H1 (cell line): ENCODE measurements at regions not wholly inside any gene's neighbourhood (a gene's known extent, or its start where the extent isn't known, plus 50 kb on each side); places are given as distances from the start of the nearest gene placed in this dataset.

Experiments used
- CTCF ChIA-PET: fragments of 300-600 bp; sonication (Branson Sonifier 250); formaldehyde crosslinking; loops from one replicate; lab custom pipeline; 2021; ENCODE audit not compliant: partially characterized antibody; lab: Charles Lee
- POLR2A ChIA-PET: fragments of 300-600 bp; sonication (Branson Sonifier 250); formaldehyde crosslinking; loops from one replicate; lab custom pipeline; 2021; ENCODE audit warnings: inconsistent platforms; ENCODE audit not compliant: partially characterized antibody; lab: Charles Lee
- DNase-seq, 2 experiments: peaks; one replicate each; pipeline versions ENCODE4 v3.0.0 to v3.0.0-alpha.2; 2010 to 2022; ENCODE audit warnings: low spot score in 2 of 2, low read depth in 1 of 2, mixed read lengths in 1 of 2
- FAIRE-seq: peaks from 2 replicates; lab custom pipeline; 2011; peaks lifted over from hg19 to GRCh38; lab: Jason Lieb, UNC
- H2AFZ ChIP-seq: 2 replicates; pipeline ENCODE4 v1.8.1; 2012; ENCODE audit warnings: low read length, inconsistent platforms
- H2AK5ac ChIP-seq: 2 replicates; pipeline ENCODE4 v1.6.1; 2013; ENCODE audit warnings: low read depth, low read length
- H2BK120ac ChIP-seq: replicated peaks from 2 replicates; pipeline ENCODE3; 2013; ENCODE audit warnings: low read depth, low read length, inconsistent platforms
- H2BK12ac ChIP-seq: 2 replicates; pipeline ENCODE4 v1.6.1; 2013; ENCODE audit warnings: low read depth, low read length
- H2BK15ac ChIP-seq: 2 replicates; pipeline ENCODE4 v1.6.1; 2013; ENCODE audit warnings: low read length
- H2BK20ac ChIP-seq: 2 replicates; pipeline ENCODE4 v1.6.1; 2013; ENCODE audit warnings: low read length
- H2BK5ac ChIP-seq: 2 replicates; pipeline ENCODE4 v1.6.1; 2013; ENCODE audit warnings: low read depth, low read length
- H3K14ac ChIP-seq: 2 replicates; pipeline ENCODE4 v1.6.1; 2013; ENCODE audit warnings: inconsistent platforms; ENCODE audit not compliant: insufficient read length
- H3K18ac ChIP-seq: 2 replicates; pipeline ENCODE4 v1.6.1; 2013; ENCODE audit warnings: low read length; ENCODE audit errors: extremely low read depth
- H3K23ac ChIP-seq: 2 replicates; pipeline ENCODE4 v1.6.1; 2013; ENCODE audit warnings: inconsistent platforms; ENCODE audit not compliant: insufficient read length
- H3K23me2 ChIP-seq: 2 replicates; pipeline ENCODE4 v1.6.1; 2013; ENCODE audit warnings: low read depth, low read length
- H3K27ac ChIP-seq: 2 replicates; pipeline ENCODE4 v1.6.1; 2011; ENCODE audit warnings: low read depth, low read length, inconsistent platforms
- H3K27me3 ChIP-seq, 4 experiments: replicated peaks in 1 of 4; 1 replicate in 1 of 4; 2 replicates in 3 of 4; pipeline versions ENCODE4 v1.6.1 to v1.8.1; 2011 to 2013; ENCODE audit warnings: low read length in 3 of 4, mild to moderate bottlenecking in 3 of 4, inconsistent platforms in 2 of 4, mixed read lengths in 2 of 4, moderate library complexity in 1 of 4; ENCODE audit not compliant: control insufficient read depth in 3 of 4, insufficient read depth in 3 of 4; ENCODE audit errors: extremely low read depth in 1 of 4
- H3K36me3 ChIP-seq, 4 experiments: 2 replicates each; pipeline versions ENCODE4 v1.6.1 to v1.8.1; 2011 to 2013; ENCODE audit warnings: mild to moderate bottlenecking in 4 of 4, low read length in 3 of 4, moderate library complexity in 2 of 4, control low read depth in 1 of 4, inconsistent platforms in 1 of 4; ENCODE audit not compliant: insufficient read depth in 4 of 4, control insufficient read depth in 2 of 4
- H3K4ac ChIP-seq: replicated peaks from 2 replicates; pipeline ENCODE3; 2013; ENCODE audit warnings: low read length, low read depth, mixed read lengths, inconsistent platforms; ENCODE audit not compliant: insufficient read length
- H3K4me1 ChIP-seq, 4 experiments: replicated peaks in 1 of 4; 1 replicate in 1 of 4; 2 replicates in 3 of 4; pipeline versions ENCODE4 v1.6.1 to v1.8.1; 2011 to 2013; ENCODE audit warnings: low read length in 3 of 4, inconsistent platforms in 2 of 4, mixed read lengths in 1 of 4; ENCODE audit not compliant: insufficient read depth in 4 of 4, control insufficient read depth in 3 of 4
- H3K4me2 ChIP-seq, 2 experiments: 2 replicates each; pipeline versions ENCODE4 v1.6.1 to v1.8.1; 2011 to 2013; ENCODE audit warnings: low read depth in 2 of 2, low read length in 2 of 2, control low read depth in 1 of 2, inconsistent platforms in 1 of 2, mild to moderate bottlenecking in 1 of 2; ENCODE audit not compliant: insufficient read depth in 1 of 2
- H3K4me3 ChIP-seq, 4 experiments: fragments of 200-600, 300-600 bp in 1 of 4; sonication (generic), shearing (Covaris generic), sonication (Bioruptor Twin) in 1 of 4; 2 replicates each; pipeline versions ENCODE4 v1.5.1 to v1.8.1; 2011 to 2016; ENCODE audit warnings: low read length in 4 of 4, low read depth in 3 of 4, control low read depth in 2 of 4, inconsistent platforms in 2 of 4, mild to moderate bottlenecking in 2 of 4, mixed read lengths in 1 of 4, moderate library complexity in 1 of 4; ENCODE audit not compliant: insufficient read depth in 2 of 4; ENCODE audit errors: extremely low read depth in 1 of 4
- H3K56ac ChIP-seq: replicated peaks from 2 replicates; pipeline ENCODE3; 2013; ENCODE audit warnings: low read depth, mild to moderate bottlenecking, mixed read lengths, low read length, inconsistent platforms; ENCODE audit not compliant: insufficient read length
- H3K79me1 ChIP-seq: 2 replicates; pipeline ENCODE4 v1.6.1; 2013; ENCODE audit warnings: low read depth, low read length, control low read depth
- H3K79me2 ChIP-seq, 2 experiments: 2 replicates each; pipeline versions ENCODE4 v1.6.1 to v1.8.1; 2012 to 2013; ENCODE audit warnings: low read length in 2 of 2, mild to moderate bottlenecking in 2 of 2, inconsistent platforms in 1 of 2; ENCODE audit not compliant: insufficient read depth in 2 of 2, control insufficient read depth in 1 of 2
- H3K9ac ChIP-seq, 4 experiments: replicated peaks in 1 of 4; 1 replicate in 1 of 4; 2 replicates in 3 of 4; pipeline versions ENCODE4 v1.6.1 to v1.8.1; 2011 to 2013; ENCODE audit warnings: low read depth in 3 of 4, low read length in 3 of 4, control low read depth in 2 of 4, mild to moderate bottlenecking in 2 of 4, moderate library complexity in 2 of 4, inconsistent platforms in 1 of 4; ENCODE audit errors: extremely low read depth in 1 of 4
- H3K9me3 ChIP-seq, 2 experiments: 2 replicates each; pipeline versions ENCODE4 v1.6.1 to v1.8.1; 2012 to 2013; ENCODE audit warnings: mild to moderate bottlenecking in 2 of 2, moderate library complexity in 2 of 2, control low read depth in 1 of 2, inconsistent platforms in 1 of 2, low read depth in 1 of 2, low read length in 1 of 2, mixed read lengths in 1 of 2; ENCODE audit not compliant: insufficient read depth in 2 of 2
- H4K20me1 ChIP-seq, 2 experiments: replicated peaks in 1 of 2; 2 replicates each; pipeline versions ENCODE3 to v1.8.1; 2011 to 2013; ENCODE audit warnings: inconsistent platforms in 2 of 2, low read length in 2 of 2, mild to moderate bottlenecking in 1 of 2; ENCODE audit not compliant: insufficient read depth in 2 of 2, control insufficient read depth in 1 of 2
- H4K5ac ChIP-seq: 2 replicates; pipeline ENCODE4 v1.6.1; 2013; ENCODE audit warnings: low read length, low read depth, mixed read lengths, inconsistent platforms; ENCODE audit not compliant: insufficient read length
- H4K8ac ChIP-seq: 2 replicates; pipeline ENCODE4 v1.8.0; 2013; ENCODE audit warnings: mild to moderate bottlenecking, moderate library complexity, low read length, inconsistent platforms; ENCODE audit not compliant: insufficient read depth; ENCODE audit errors: extremely low read depth
- H4K91ac ChIP-seq: replicated peaks from 2 replicates; pipeline ENCODE3; 2013; ENCODE audit warnings: low read length, mixed read lengths, inconsistent platforms; ENCODE audit not compliant: insufficient read length
- EZH2 ChIP-seq: fragments of 200-600 bp; sonication (generic); IDR thresholded peaks from 2 replicates; pipeline ENCODE4 v1.7.1; 2012; ENCODE audit warnings: low read depth, mild to moderate bottlenecking, moderate library complexity, low read length, inconsistent platforms; ENCODE audit not compliant: severe bottlenecking
- WGBS, 2 experiments: shearing (Covaris generic) in 1 of 2; methylation state at CpG; one replicate each; pipeline versions ENCODE4 v1.1.6 to v1.1.7; 2013 to 2015; ENCODE audit warnings: low lambda C conversion rate in 2 of 2, mixed read lengths in 2 of 2, inconsistent platforms in 1 of 2, low coverage in 1 of 2, missing lambda C conversion rate in 1 of 2; ENCODE audit not compliant: insufficient replicate concordance in 2 of 2, insufficient coverage in 1 of 2, insufficient read length in 1 of 2; ENCODE audit errors: extremely low coverage in 1 of 2, missing lambda C conversion rate in 1 of 2; 5-methylcytosine and 5-hydroxymethylcytosine counted together

GRCh38 chr5:33115467-33115866 lies 325.3 kb upstream of the TARS1 start:
- POLR2A ChIA-PET = no interaction called here
- Histone ChIP-seq H3K4me2 (no peak overlapping the region), H3K4me3 (no peak overlapping the region), H4K20me1 (no peaks in the 10 kb centered on the region), H3K4ac (no peak overlapping the region), H2BK12ac (no peak overlapping the region), H3K14ac (no peak overlapping the region), H3K18ac (no peak overlapping the region), H3K23ac (no peak overlapping the region), H3K9ac (no peak overlapping the region), H3K79me2 (no peaks in the 10 kb centered on the region), H4K5ac (no peak overlapping the region), H2AK5ac (no peak overlapping the region), H2BK120ac (no peak overlapping the region), H3K23me2 (no peaks in the 10 kb centered on the region; the same call in 1 of the 2 replicates), H2BK5ac (no peak overlapping the region), H2BK15ac (no peak overlapping the region), H2AFZ (no peak overlapping the region), H3K9me3 (peaks cover 2 to 4% of the 10 kb centered on the region in 2 experiments; a peak in 1 of 4 replicates), H4K91ac (no peak overlapping the region), H3K36me3 (no peaks in the 10 kb centered on the region), H3K27ac (no peak overlapping the region), H3K79me1 (no peaks in the 10 kb centered on the region), H3K27me3 (no peaks in the 10 kb centered on the region), H3K4me1 (no peaks in the 10 kb centered on the region), H4K8ac (no peak overlapping the region), H2BK20ac (no peak overlapping the region), H3K56ac (no peak overlapping the region)
- CTCF ChIA-PET = no interaction called here
- FAIRE-seq (no peak), DNase-seq (no peak)
- TF ChIP-seq EZH2 = no peak
- WGBS, 2 experiments = 88% methylated on average over 4 of the region's 4 CpGs; no CpG with 5 or more reads in 1 of the 2 experiments
